HG03280 (cell line): ENCODE measurements at regions not wholly inside any gene's neighbourhood (a gene's known extent, or its start where the extent isn't known, plus 50 kb on each side); places are given as distances from the start of the nearest gene placed in this dataset.
A peak's percentile ranks its signal among the peaks of the same experiment; 100 is the strongest.

Source experiments
- ATAC-seq: cut with Tn5 transposase; IDR thresholded peaks from one replicate; pipeline ENCODE4 v1.9.1; 2021; ENCODE audit warnings: mild to moderate bottlenecking, moderate library complexity; ENCODE audit not compliant: unreplicated experiment

GRCh38 chr11:130636722-130637464, 188.4 kb downstream of the ADAMTS15 start:
- ATAC-seq = peak; percentile 86

GRCh38 chr11:130637566-130637965, 189.1 kb downstream of the ADAMTS15 start:
- ATAC-seq = no peak

GRCh38 chr11:130638033-130638432, 189.6 kb downstream of the ADAMTS15 start:
- ATAC-seq = no peak

GRCh38 chr11:130638624-130639023, 190.2 kb downstream of the ADAMTS15 start:
- ATAC-seq = no peak

GRCh38 chr11:130639369-130639768, 190.9 kb downstream of the ADAMTS15 start:
- no peak for ATAC-seq

- ATAC-seq = no peak
Observed at GRCh38 chr11:130640526-130640925, 192.1 kb downstream of the ADAMTS15 start.

- ATAC-seq = no peak
Observed at GRCh38 chr11:130641876-130642275, 193.4 kb downstream of the ADAMTS15 start.

GRCh38 chr11:130642994-130643393, 194.5 kb downstream of the ADAMTS15 start:
- ATAC-seq = no peak

- no peak for ATAC-seq
Observed at GRCh38 chr11:130644187-130644586, 195.7 kb downstream of the ADAMTS15 start.

- no peak for ATAC-seq
Observed at GRCh38 chr11:130645164-130645842, 196.9 kb downstream of the ADAMTS15 start.

- ATAC-seq = no peak
Observed at GRCh38 chr11:130645843-130646197, 197.4 kb downstream of the ADAMTS15 start.

- no peak for ATAC-seq
Observed at GRCh38 chr11:130646881-130647280, 198.4 kb downstream of the ADAMTS15 start.

- ATAC-seq = no peak
Observed at GRCh38 chr11:130647371-130647770, 198.9 kb downstream of the ADAMTS15 start.

- no peak for ATAC-seq
Observed at GRCh38 chr11:130649801-130650200, 201.4 kb downstream of the ADAMTS15 start.

- no peak for ATAC-seq
Observed at GRCh38 chr11:130650456-130651030, 202.1 kb downstream of the ADAMTS15 start.

- ATAC-seq = no peak
Observed at GRCh38 chr11:130651066-130651855, 202.8 kb downstream of the ADAMTS15 start.

- no peak for ATAC-seq
Observed at GRCh38 chr11:130652671-130653335, 204.4 kb downstream of the ADAMTS15 start.

- ATAC-seq = no peak
Observed at GRCh38 chr11:130653838-130654636, 205.6 kb downstream of the ADAMTS15 start.

GRCh38 chr11:130655300-130655699, 206.9 kb downstream of the ADAMTS15 start:
- no peak for ATAC-seq

GRCh38 chr11:130666781-130667251, 218.4 kb downstream of the ADAMTS15 start:
- ATAC-seq = no peak
